AG09309 (cell line): ENCODE measurements at regions not wholly inside any gene's neighbourhood (a gene's known extent, or its start where the extent isn't known, plus 50 kb on each side); places are given as distances from the start of the nearest gene placed in this dataset.

Experiments used
- DNase-seq: peaks from one replicate; pipeline ENCODE4 v3.0.0-alpha.2; 2010; ENCODE audit warnings: low read depth
- H3K4me3 ChIP-seq: 2 replicates; pipeline ENCODE4 v1.5.1; 2011; ENCODE audit warnings: mild to moderate bottlenecking, low read depth, low read length, moderate library complexity; ENCODE audit not compliant: control insufficient read depth
- CTCF ChIP-seq: IDR thresholded peaks from 2 replicates; pipeline ENCODE4 v1.5.1; 2011; ENCODE audit warnings: mild to moderate bottlenecking, low read depth, low read length, inconsistent platforms; ENCODE audit not compliant: insufficient read depth, control insufficient read depth; ENCODE audit errors: missing control alignments

GRCh38 chr2:144088863-144089262 lies 431.1 kb downstream of the ZEB2 start:
- no peak for DNase-seq
- no peak overlapping the region for H3K4me3 ChIP-seq
- no peak for TF ChIP-seq CTCF

DNA sequence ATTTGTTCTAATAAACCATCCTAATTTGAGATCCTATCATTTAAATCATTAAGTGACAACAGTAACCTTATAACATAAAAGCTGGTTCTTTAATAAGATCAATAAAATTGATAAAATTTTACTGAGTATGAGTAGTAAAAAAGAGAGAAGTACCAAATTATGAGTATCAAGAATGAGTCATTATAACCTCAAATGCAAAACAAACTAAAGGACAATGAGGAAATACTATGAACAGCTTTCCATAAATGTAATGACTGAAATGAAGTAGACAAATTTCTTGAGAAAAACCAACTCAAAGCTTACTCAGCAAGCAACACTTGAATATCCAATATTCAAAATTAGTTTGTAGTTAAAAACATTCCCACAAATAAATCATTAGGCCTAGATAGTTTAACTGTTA lies 433.0 kb downstream of the ZEB2 start:
- no peak overlapping the region for H3K4me3 ChIP-seq
- no peak for DNase-seq
- no peak for TF ChIP-seq CTCF

DNA sequence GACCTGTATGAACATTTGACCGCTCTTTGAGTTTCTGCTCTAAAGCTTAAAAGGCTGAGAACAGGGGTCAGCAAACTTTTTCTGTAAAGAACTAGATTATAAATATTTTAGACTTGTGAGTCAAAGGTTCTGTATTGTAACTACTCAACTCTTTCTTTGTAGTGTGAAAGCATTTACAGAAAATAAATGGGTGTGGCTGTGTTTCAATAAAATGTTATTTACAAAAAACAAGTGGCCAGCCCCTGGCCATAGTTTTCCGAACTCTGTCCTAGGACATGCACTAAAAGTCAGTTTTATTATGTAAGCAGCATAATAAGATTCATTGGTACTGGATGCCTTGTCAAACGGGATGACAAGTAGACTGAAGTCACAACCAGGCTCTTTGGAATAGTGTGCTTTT lies 434.9 kb downstream of the ZEB2 start:
- DNase-seq = no peak
- H3K4me3 ChIP-seq = no peak overlapping the region
- no peak for TF ChIP-seq CTCF

DNA sequence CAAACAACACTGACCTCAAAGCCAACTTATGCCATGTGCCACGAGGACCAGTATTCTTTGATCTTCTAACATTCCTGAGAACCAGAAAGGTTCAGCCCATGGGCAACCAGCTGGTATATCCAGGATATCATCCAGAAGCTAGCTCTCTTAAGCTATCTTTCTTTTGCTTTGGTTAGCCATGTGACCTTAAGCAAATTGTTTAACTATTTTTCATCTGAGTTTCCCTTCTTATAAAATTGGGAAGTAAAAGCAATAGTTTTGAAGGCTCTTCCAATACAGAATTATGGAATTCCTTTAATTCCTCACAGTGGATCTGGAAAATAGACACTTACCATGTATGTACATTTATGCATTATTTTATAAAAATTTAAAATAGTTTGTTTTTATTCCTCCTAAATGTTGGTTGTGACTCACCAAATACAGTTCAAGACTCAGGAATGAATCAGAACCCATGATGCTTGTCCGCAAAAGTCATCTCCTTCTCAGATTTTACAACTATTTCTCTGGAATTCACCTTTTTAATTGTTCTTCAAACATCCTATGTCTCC lies 435.7 kb downstream of the ZEB2 start:
- TF ChIP-seq CTCF = no peak
- H3K4me3 ChIP-seq = no peak overlapping the region
- DNase-seq = no peak

GRCh38 chr2:144083211-144083610 lies 436.7 kb downstream of the ZEB2 start:
- peak; percentile 32 for DNase-seq
- no peak overlapping the region for H3K4me3 ChIP-seq
- TF ChIP-seq CTCF = no peak

- no peak overlapping the region for H3K4me3 ChIP-seq
- no peak for TF ChIP-seq CTCF
- DNase-seq = no peak
Observed at GRCh38 chr2:144082777-144083176, 437.1 kb downstream of the ZEB2 start.

DNA sequence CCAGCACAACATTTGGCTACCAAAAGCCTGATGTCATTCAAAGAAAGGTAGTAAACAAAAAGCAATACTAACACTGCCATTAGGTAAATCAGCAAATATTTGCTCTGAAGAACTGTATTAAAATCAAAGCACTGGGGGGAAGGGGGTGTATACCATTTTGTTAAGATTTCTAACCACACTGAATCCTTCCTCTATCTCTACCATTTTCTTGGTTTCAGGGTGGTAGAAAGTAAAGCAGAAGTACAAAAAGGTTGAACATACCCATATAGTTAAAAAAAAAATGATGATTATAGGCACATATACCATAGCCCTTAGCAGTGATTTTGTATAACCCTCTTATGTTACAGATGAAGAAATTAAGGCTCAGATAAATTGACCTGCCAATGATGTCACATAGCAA lies 437.6 kb downstream of the ZEB2 start:
- no peak for DNase-seq
- no peak overlapping the region for H3K4me3 ChIP-seq
- TF ChIP-seq CTCF = no peak
